NCI-H748 (cell line): ENCODE measurements at regions not wholly inside any gene's neighbourhood (a gene's known extent, or its start where the extent isn't known, plus 50 kb on each side); places are given as distances from the start of the nearest gene placed in this dataset.

Experiments used
- DNase-seq: peaks from one replicate; lab custom pipeline; 2025; ENCODE audit not compliant: unreplicated experiment; lab: John Stamatoyannopoulos, UW

- DNase-seq, result peak; percentile 62
Observed at GRCh38 chr7:25358926-25359325, 130.6 kb upstream of the NPVF start.

GRCh38 chr7:25359471-25360059 lies 131.3 kb upstream of the NPVF start:
- DNase-seq, result peak; percentile 99

- DNase-seq, result peak; percentile 88
Observed at GRCh38 chr7:25360451-25360850, 132.2 kb upstream of the NPVF start.

- no peak for DNase-seq
Observed at GRCh38 chr7:25361387-25361786, 133.1 kb upstream of the NPVF start.

- DNase-seq, result peak; percentile 39
Observed at GRCh38 chr7:25361863-25362262, 133.6 kb upstream of the NPVF start.

- no peak for DNase-seq
Observed at GRCh38 chr7:25368599-25369201, 140.4 kb upstream of the NPVF start.

GRCh38 chr7:25369786-25370185 lies 141.5 kb upstream of the NPVF start:
- no peak for DNase-seq

GRCh38 chr7:25371972-25372371 lies 143.7 kb upstream of the NPVF start:
- DNase-seq, result no peak

- DNase-seq, result no peak
Observed at GRCh38 chr7:25375805-25376600, 147.7 kb upstream of the NPVF start.

- no peak for DNase-seq
Observed at GRCh38 chr7:25379351-25380300, 151.3 kb upstream of the NPVF start.

GRCh38 chr7:25381818-25382589 lies 153.7 kb upstream of the NPVF start:
- DNase-seq, result no peak

- DNase-seq, result no peak
Observed at GRCh38 chr7:25382869-25383268, 154.6 kb upstream of the NPVF start.

GRCh38 chr7:25383402-25383801 lies 155.1 kb upstream of the NPVF start:
- DNase-seq, result no peak

GRCh38 chr7:25384788-25385505 lies 156.7 kb upstream of the NPVF start:
- peak; percentile 82 for DNase-seq

- peak; percentile 27 for DNase-seq
Observed at GRCh38 chr7:25385506-25386136, 157.3 kb upstream of the NPVF start.

GRCh38 chr7:25386311-25386744 lies 158.0 kb upstream of the NPVF start:
- no peak for DNase-seq

- DNase-seq, result peak; percentile 61
Observed at GRCh38 chr7:25388681-25389080, 160.4 kb upstream of the NPVF start.

GRCh38 chr7:25389489-25390106 lies 161.3 kb upstream of the NPVF start:
- peak; percentile 72 for DNase-seq
